Caco-2 (cell line): ENCODE measurements at regions not wholly inside any gene's neighbourhood (a gene's known extent, or its start where the extent isn't known, plus 50 kb on each side); places are given as distances from the start of the nearest gene placed in this dataset.

Source experiments
- BruUV-seq: library from RNA; stranded (reverse); fragments of 400-500 nt; replicated peaks from 2 replicates; lab custom pipeline; 2021; lab: Mats Ljungman, UMichigan
- CTCF ChIA-PET: fragments of 300-600 bp; sonication (Branson Sonifier 250); formaldehyde crosslinking; loops from one replicate; lab custom pipeline; 2022; ENCODE audit warnings: antibody characterized with exemption; lab: Charles Lee
- POLR2A ChIA-PET: fragments of 300-600 bp; sonication (Branson Sonifier 250); formaldehyde crosslinking; loops from one replicate; lab custom pipeline; 2022; ENCODE audit warnings: antibody characterized with exemption; lab: Charles Lee
- DNase-seq, 2 experiments: peaks; one replicate each; pipeline versions ENCODE4 v3.0.0 to v3.0.0-alpha.2; 2020 to 2022
- H3K27me3 ChIP-seq: replicated peaks from 2 replicates; pipeline ENCODE4 v1.6.0; 2011; ENCODE audit warnings: low read length; ENCODE audit not compliant: control insufficient read depth, insufficient read depth
- H3K36me3 ChIP-seq: 2 replicates; pipeline ENCODE4 v1.5.1; 2011; ENCODE audit warnings: low read length; ENCODE audit not compliant: control insufficient read depth, insufficient read depth
- H3K4me1 ChIP-seq: fragments of 250-450 bp; sonication (Bioruptor Pico); 2 replicates; pipeline ENCODE4 v1.5.1; 2020; ENCODE audit warnings: mild to moderate bottlenecking
- H3K4me3 ChIP-seq: 2 replicates; pipeline ENCODE4 v1.5.1; 2011; ENCODE audit warnings: low read depth, mild to moderate bottlenecking, control low read depth, low read length
- H3K9me3 ChIP-seq: fragments of 250-450 bp; sonication (Bioruptor Pico); 2 replicates; pipeline ENCODE4 v1.5.1; 2020; ENCODE audit warnings: mild to moderate bottlenecking, moderate library complexity
- H3K27ac Mint-ChIP-seq: one replicate; pipeline ENCODE4 v1.8.0; 2022; ENCODE audit warnings: mixed read lengths; ENCODE audit not compliant: unreplicated experiment
- H3K27me3 Mint-ChIP-seq: one replicate; pipeline ENCODE4 v1.8.0; 2022; ENCODE audit warnings: mixed read lengths; ENCODE audit not compliant: insufficient read depth, unreplicated experiment
- H3K36me3 Mint-ChIP-seq: one replicate; pipeline ENCODE4 v1.8.0; 2022; ENCODE audit warnings: mild to moderate bottlenecking, mixed read lengths; ENCODE audit not compliant: insufficient read depth, unreplicated experiment
- H3K4me1 Mint-ChIP-seq: one replicate; pipeline ENCODE4 v1.8.0; 2022; ENCODE audit warnings: low read depth, mixed read lengths; ENCODE audit not compliant: unreplicated experiment
- H3K4me3 Mint-ChIP-seq: one replicate; pipeline ENCODE4 v1.8.0; 2022; ENCODE audit warnings: mild to moderate bottlenecking, moderate library complexity, mixed read lengths; ENCODE audit not compliant: unreplicated experiment
- H3K9me3 Mint-ChIP-seq: one replicate; pipeline ENCODE4 v1.8.0; 2022; ENCODE audit warnings: mixed read lengths; ENCODE audit not compliant: unreplicated experiment
- CTCF ChIP-seq, 2 experiments: fragments of 200-600 bp in 1 of 2; IDR thresholded peaks; 1 replicate in 1 of 2; 2 replicates in 1 of 2; pipeline versions ENCODE4 v1.5.1 to v1.8.0; 2011 to 2022; ENCODE audit warnings: antibody characterized with exemption in 1 of 2, control low read depth in 1 of 2, inconsistent platforms in 1 of 2, low read depth in 1 of 2, low read length in 1 of 2, mild to moderate bottlenecking in 1 of 2, moderate library complexity in 1 of 2; ENCODE audit not compliant: insufficient read depth in 1 of 2, severe bottlenecking in 1 of 2, unreplicated experiment in 1 of 2
- intact Hi-C: fragments of 100-400 bp; cut with micrococcal nuclease; formaldehyde crosslinking; loops from one replicate; pipeline ENCODE4 v1.10.0; 2022; ENCODE audit not compliant: unreplicated experiment

- H3K27me3 ChIP-seq, result no peaks in the 10 kb centered on the region
- no peaks in the 10 kb centered on the region for H3K36me3 ChIP-seq
- POLR2A ChIA-PET, result no interaction called here
- Mint-ChIP-seq H3K27ac (no peak overlapping the region), H3K36me3 (no peaks in the 10 kb centered on the region), H3K9me3 (no peaks in the 10 kb centered on the region), H3K4me3 (no peak overlapping the region), H3K27me3 (no peaks in the 10 kb centered on the region), H3K4me1 (no peaks in the 10 kb centered on the region)
- no peak overlapping the region for H3K4me3 ChIP-seq
- BruUV-seq, result no TSS peak
- TF ChIP-seq CTCF (IDR thresholded peaks at IDR 0.05; ENCODE audit: insufficient read depth in 1 of 2, low read depth in 1 of 2, low read length in 1 of 2, severe bottlenecking in 1 of 2, unreplicated experiment in 1 of 2), result no peak
- intact Hi-C loops, result no loop called here
- H3K4me1 ChIP-seq, result no peaks in the 10 kb centered on the region
- no peaks in the 10 kb centered on the region for H3K9me3 ChIP-seq
- CTCF ChIA-PET, result no interaction called here
- no peak for DNase-seq
Observed at GRCh38 chr6:74757813-74758212, 448.0 kb downstream of the COL12A1 start.

DNA sequence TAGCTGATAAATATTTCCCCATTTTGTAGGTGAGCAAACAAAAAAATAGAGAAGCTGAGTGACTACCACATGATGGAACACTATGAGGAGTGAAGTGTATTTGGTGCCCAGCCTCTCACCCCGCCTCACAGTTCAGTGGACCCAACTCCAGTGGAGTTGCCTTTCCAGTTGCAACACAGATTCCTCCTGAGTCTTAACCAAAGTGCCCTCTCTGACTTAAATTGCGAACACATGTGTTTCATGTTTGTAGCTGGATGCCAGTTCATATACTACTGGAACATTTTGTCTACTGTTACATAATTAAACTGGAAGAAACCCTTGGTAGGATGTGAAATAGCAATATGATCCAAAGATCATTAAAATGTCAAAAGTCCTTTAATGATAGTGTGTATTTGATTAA, 448.9 kb downstream of the COL12A1 start:
- ChIA-PET CTCF (no interaction called here), POLR2A (no interaction called here)

DNA sequence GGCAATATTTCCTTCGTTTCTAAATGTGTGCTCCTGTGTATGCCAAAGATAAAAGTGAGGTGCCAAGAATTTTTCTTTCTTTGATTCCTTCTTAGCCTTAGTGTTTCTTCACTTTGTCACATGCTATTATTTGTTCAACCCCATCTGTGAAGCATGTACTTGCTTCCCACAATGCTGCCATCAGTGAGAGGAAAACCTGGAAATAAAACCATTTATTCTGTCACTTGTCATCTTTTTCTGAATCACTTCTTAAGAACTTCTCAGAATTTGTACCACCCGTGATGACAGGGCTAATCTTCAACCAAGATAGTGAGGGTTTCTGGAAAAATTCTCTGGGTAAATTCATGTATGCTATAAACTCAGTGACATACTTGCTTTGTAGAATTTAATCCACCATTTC, 450.1 kb downstream of the COL12A1 start:
- DNase-seq, result no peak
- no peak overlapping the region for H3K27ac Mint-ChIP-seq
- H3K4me3 Mint-ChIP-seq, result no peak overlapping the region
- BruUV-seq, result no TSS peak
- Histone ChIP-seq H3K36me3 (no peaks in the 10 kb centered on the region), H3K9me3 (no peaks in the 10 kb centered on the region), H3K4me1 (no peaks in the 10 kb centered on the region), H3K4me3 (no peak overlapping the region), H3K27me3 (no peaks in the 10 kb centered on the region)
- no peaks in the 10 kb centered on the region for H3K27me3 Mint-ChIP-seq
- intact Hi-C loops, result no loop called here
- CTCF ChIA-PET, result no interaction called here
- TF ChIP-seq CTCF (IDR thresholded peaks at IDR 0.05; ENCODE audit: insufficient read depth in 1 of 2, low read depth in 1 of 2, low read length in 1 of 2, severe bottlenecking in 1 of 2, unreplicated experiment in 1 of 2), result no peak
- no peaks in the 10 kb centered on the region for H3K4me1 Mint-ChIP-seq
- POLR2A ChIA-PET, result no interaction called here
- no peaks in the 10 kb centered on the region for H3K9me3 Mint-ChIP-seq
- H3K36me3 Mint-ChIP-seq, result no peaks in the 10 kb centered on the region

More for the DNA sequence above, 448.9 kb downstream of the COL12A1 start:
- intact Hi-C loops, result no loop called here
- DNase-seq, result no peak
- Histone ChIP-seq H3K4me3 (no peak overlapping the region), H3K9me3 (no peaks in the 10 kb centered on the region), H3K4me1 (no peaks in the 10 kb centered on the region), H3K27me3 (no peaks in the 10 kb centered on the region), H3K36me3 (no peaks in the 10 kb centered on the region)
- Mint-ChIP-seq H3K9me3 (no peaks in the 10 kb centered on the region), H3K36me3 (no peaks in the 10 kb centered on the region), H3K27me3 (no peaks in the 10 kb centered on the region), H3K4me1 (no peaks in the 10 kb centered on the region), H3K4me3 (no peak overlapping the region), H3K27ac (no peak overlapping the region)
- no TSS peak for BruUV-seq
- TF ChIP-seq CTCF (IDR thresholded peaks at IDR 0.05; ENCODE audit: insufficient read depth in 1 of 2, low read depth in 1 of 2, low read length in 1 of 2, severe bottlenecking in 1 of 2, unreplicated experiment in 1 of 2), result no peak
